GM10266 (cell line): ENCODE measurements at regions not wholly inside any gene's neighbourhood (a gene's known extent, or its start where the extent isn't known, plus 50 kb on each side); places are given as distances from the start of the nearest gene placed in this dataset.

Experiments used
- DNase-seq: peaks from one replicate; pipeline ENCODE4 v3.0.0; 2012; ENCODE audit errors: extremely low spot score
- TF ChIP-seq, protein P1 (sequence below): IDR thresholded peaks from 2 replicates; pipeline ENCODE4 v1.5.1; 2012; ENCODE audit warnings: mild to moderate bottlenecking, low read depth; ENCODE audit not compliant: control insufficient read depth, insufficient read depth; ENCODE audit errors: missing control alignments

DNA sequence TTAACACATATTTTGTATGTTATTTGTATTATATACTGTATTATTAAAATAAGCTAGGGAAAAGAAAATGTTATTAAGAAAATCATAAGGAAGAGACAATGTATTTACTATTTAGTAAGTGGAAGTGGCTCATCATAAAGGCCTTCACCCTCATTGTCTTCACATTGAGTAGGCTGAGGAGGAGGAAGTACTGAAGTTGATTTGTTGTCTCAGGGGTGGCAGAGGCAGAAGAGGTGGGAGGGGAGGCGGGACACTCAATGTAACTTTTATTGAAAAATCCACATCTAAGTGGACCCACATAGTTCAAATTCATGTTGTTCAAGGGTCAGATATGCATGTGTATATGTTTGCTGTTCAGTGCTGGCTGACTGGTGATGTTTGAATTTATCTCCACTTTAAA, 210.2 kb upstream of the CITED2 start:
- TF ChIP-seq, protein P1, sequence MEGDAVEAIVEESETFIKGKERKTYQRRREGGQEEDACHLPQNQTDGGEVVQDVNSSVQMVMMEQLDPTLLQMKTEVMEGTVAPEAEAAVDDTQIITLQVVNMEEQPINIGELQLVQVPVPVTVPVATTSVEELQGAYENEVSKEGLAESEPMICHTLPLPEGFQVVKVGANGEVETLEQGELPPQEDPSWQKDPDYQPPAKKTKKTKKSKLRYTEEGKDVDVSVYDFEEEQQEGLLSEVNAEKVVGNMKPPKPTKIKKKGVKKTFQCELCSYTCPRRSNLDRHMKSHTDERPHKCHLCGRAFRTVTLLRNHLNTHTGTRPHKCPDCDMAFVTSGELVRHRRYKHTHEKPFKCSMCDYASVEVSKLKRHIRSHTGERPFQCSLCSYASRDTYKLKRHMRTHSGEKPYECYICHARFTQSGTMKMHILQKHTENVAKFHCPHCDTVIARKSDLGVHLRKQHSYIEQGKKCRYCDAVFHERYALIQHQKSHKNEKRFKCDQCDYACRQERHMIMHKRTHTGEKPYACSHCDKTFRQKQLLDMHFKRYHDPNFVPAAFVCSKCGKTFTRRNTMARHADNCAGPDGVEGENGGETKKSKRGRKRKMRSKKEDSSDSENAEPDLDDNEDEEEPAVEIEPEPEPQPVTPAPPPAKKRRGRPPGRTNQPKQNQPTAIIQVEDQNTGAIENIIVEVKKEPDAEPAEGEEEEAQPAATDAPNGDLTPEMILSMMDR: no peak
- DNase-seq: no peak

DNA sequence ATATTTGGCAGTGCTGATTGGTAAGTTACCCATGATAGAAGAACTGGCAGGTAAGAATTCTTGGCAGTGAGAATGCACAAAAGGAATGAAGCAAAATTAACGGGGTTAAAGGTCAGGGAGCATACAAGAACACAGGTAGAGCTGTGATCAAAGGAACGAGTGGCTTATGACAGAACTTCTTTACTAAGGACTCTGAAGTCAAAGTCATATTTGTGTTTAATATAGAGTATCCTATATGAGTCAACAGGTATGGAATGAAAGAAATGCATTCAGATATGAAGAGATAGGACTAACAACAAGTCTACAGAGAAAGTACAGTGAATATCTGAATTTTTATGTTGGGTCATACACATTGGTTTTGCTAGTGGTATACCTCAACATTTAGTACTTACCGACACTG, 209.0 kb upstream of the CITED2 start:
- DNase-seq: no peak
- TF ChIP-seq, protein P1: no peak

DNA sequence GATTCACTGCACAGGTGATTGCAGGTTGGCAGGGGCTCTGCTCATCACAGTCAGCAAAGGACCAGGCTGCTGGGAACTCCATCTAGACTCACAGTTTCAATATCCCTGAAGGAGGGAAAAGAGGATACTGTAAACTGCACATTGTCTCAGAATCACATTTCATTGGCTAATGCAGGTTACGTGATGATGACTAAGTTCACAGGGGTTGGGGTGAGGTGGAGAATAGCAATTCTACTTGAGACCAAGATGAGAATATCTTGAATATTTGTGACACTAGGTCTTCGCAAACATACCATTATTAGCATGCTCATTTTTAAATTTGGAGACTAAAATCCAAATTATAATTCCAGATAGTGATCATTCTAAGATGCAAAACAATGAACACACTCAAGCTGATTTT, 208.5 kb upstream of the CITED2 start:
- DNase-seq: no peak
- TF ChIP-seq, protein P1: no peak

DNA sequence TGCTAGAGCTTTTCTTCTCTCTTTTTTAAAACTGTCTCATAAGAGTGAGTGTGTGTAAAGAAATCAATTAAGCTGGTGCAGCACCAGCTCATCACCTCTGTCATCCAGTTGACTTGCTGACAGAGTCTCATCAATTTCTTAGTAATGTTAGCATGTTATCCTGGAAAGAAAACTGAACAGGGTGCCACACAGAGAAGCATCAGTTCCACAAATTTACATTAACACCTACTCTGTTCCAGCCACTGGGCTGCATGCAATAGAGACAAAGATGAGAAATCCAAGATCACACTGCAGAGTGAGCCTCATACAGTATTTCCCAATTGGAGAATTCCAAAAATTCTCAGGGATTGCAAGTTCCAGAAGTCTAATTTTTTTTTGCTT, 207.0 kb upstream of the CITED2 start:
- no peak for DNase-seq
- TF ChIP-seq, protein P1: no peak

DNA sequence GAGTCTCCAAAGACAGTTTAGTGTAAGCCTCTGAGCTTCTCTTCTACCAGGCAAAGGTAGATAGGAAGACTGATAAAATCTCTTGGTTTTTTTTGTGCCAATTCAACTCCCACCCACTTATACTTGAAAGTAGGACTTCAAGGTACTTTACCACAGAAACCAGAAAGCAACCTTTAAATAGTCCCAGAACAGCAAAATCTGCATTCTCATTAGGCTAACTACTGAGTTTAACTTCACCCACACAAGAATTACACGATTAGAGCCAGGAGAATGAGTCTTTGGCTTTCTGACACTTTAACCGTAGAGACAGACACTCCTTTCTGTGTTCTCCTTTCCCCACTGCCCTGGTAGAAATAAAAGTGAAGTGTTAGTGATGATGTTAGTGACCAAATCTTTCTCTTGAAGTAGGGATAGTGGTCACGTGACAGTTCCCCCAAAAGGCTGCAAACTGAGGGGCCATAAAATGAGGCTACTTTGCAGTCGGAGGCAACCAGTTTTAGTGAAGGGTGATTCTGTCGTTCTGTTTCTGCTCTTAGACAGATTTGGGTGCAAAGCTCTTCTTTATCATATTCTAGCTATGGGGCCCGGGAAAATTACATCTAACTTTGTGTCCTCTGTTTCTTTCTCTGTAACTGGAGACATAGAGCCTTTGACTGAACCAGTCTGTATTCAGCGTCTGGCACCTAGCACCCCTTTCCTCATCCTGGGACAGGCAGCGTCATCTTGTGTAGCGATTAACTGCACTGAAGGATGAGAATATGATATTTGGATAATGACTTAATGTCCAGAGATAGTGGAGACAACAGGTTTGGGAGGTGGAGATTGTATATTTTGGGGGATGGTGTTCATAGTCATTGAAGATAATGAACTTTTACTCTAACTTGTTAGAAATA, 206.4 kb upstream of the CITED2 start:
- DNase-seq: peak; percentile 45
- TF ChIP-seq, protein P1: no peak

DNA sequence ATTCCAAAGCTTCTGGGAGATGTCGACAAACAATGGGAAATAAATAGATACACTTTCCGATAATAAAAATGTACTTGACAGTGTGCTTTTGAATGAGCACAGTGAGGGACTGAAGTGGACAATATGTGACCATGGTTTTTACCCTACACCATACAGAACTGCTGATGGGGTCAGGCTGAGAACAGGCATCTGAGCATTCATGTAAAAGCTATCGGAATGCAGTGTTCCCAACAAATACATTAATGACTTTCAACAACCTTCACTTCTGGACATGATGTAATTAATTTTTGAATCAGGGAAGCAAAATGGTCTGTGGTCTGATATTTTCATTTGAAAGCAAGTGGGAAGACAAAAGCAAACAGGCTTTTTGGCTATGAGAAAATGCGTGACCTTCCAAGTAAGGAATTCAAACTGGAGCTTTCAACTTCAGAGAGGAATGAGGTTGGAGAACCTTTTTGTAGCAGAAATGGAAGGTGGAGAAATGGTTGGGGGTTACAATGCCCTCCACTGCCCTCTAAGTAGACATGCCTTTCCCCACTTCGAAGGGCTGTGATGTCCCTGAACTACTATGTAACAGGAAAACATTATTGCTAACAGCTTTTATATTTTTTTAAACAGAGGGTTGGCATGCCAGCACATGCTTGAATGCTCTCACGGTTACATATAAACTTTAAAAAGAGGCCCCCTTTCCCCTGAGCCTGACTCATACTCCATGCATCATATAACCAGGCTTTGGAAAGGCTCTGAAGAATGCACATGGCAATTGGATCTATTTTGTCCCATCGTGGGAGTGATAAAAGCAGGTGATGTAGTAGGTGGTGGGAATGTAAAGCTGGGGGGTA, 203.5 kb upstream of the CITED2 start:
- TF ChIP-seq, protein P1: no peak
- DNase-seq: no peak
